ENCODE measurements at regions not wholly inside any gene's neighbourhood (a gene's known extent, or its start where the extent isn't known, plus 50 kb on each side); places are given as distances from the start of the nearest gene placed in this dataset.

- no peak for TF ChIP-seq EZH2 (IDR thresholded peaks at IDR 0.05; ENCODE audit: low read length, missing control alignments)
- TF ChIP-seq CTCF (conservative IDR thresholded peaks at IDR 0.05 in 1 of 2, IDR thresholded peaks at IDR 0.05 in 1 of 2; ENCODE audit: low read depth in 1 of 2, low read length in 2 of 2), result no peak
Observed at GRCh38 chr3:174540116-174540908, 318.8 kb upstream of the NAALADL2 start.

DNA sequence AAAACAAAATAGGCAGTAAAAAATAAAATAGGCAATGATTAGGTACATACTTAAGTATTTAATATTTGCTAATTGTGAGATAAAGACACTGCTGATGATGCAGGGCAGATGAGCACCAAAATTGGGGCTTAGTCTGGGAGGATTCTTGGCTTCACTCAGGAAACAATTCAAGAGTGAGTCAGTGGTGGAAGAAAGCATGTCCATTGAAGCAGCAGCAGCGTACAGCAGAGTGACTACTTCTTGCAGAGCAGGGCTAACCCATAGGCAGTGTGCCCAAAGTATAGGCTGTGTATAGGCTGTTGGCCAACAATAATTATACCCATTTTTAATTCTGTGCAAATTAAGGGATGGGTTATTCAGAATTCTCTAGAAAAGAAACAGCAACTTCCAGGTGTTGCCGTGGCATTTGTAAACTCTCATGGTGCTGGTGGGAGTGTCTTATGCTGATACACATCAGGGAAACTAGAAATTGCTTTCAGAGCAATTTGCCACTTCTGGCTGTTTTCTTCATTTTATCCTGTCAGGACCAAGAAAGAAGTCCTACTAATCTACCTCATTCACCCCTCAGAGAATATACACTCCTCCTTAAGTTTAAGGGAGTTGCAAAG lies 317.3 kb upstream of the NAALADL2 start:
- DNase-seq (ENCODE audit: low read depth in 2 of 2), result peak in 1 of 2 donors; percentile 45
- no peak overlapping the region for H3K4me2 ChIP-seq (ENCODE audit: extremely low read depth, insufficient read depth, low read length)

More at GRCh38 chr3:174540116-174540908, 318.8 kb upstream of the NAALADL2 start:
- no peak overlapping the region for H2AFZ ChIP-seq (ENCODE audit: low read length)
- H3K27me3 ChIP-seq (ENCODE audit: control insufficient read depth, insufficient read depth, low read length), result no peaks in the 10 kb centered on the region
- H3K9me3 ChIP-seq (ENCODE audit: control insufficient read depth, insufficient read depth, low read depth, low read length), result no peaks in the 10 kb centered on the region
- no peak overlapping the region for H3K4me3 ChIP-seq (replicated peaks in 1 of 4; ENCODE audit: control extremely low read depth in 1 of 4, insufficient read depth in 1 of 4, low read depth in 3 of 4, low read length in 4 of 4)
- H3K27ac ChIP-seq (ENCODE audit: insufficient read depth, low read length), result no peak overlapping the region
- no peaks in the 10 kb centered on the region for H3K36me3 ChIP-seq (ENCODE audit: control insufficient read depth, insufficient read depth, low read length)
- no peaks in the 10 kb centered on the region for H3K79me2 ChIP-seq (ENCODE audit: control insufficient read depth, insufficient read depth, low read length)
- no peaks in the 10 kb centered on the region for H4K20me1 ChIP-seq (ENCODE audit: control insufficient read depth, extremely low read depth, insufficient read depth, low read length)
- no peaks in the 10 kb centered on the region for H3K4me1 ChIP-seq (ENCODE audit: control insufficient read depth, extremely low read depth, insufficient read depth, low read length)
- no peak for DNase-seq (ENCODE audit: low read depth in 2 of 2)
- no peak overlapping the region for H3K4me2 ChIP-seq (ENCODE audit: extremely low read depth, insufficient read depth, low read length)
- H3K9ac ChIP-seq (ENCODE audit: insufficient read depth, low read length), result no peak overlapping the region

More for the DNA sequence above, 317.3 kb upstream of the NAALADL2 start:
- Histone ChIP-seq H2AFZ (ENCODE audit: low read length) (no peak overlapping the region), H3K9me3 (ENCODE audit: control insufficient read depth, insufficient read depth, low read depth, low read length) (no peaks in the 10 kb centered on the region), H3K4me3 (replicated peaks in 1 of 4; ENCODE audit: control extremely low read depth in 1 of 4, insufficient read depth in 1 of 4, low read depth in 3 of 4, low read length in 4 of 4) (no peak overlapping the region), H3K79me2 (ENCODE audit: control insufficient read depth, insufficient read depth, low read length) (no peaks in the 10 kb centered on the region), H3K9ac (ENCODE audit: insufficient read depth, low read length) (no peak overlapping the region), H3K27ac (ENCODE audit: insufficient read depth, low read length) (no peak overlapping the region), H4K20me1 (ENCODE audit: control insufficient read depth, extremely low read depth, insufficient read depth, low read length) (no peaks in the 10 kb centered on the region), H3K27me3 (ENCODE audit: control insufficient read depth, insufficient read depth, low read length) (no peaks in the 10 kb centered on the region), H3K36me3 (ENCODE audit: control insufficient read depth, insufficient read depth, low read length) (no peaks in the 10 kb centered on the region), H3K4me1 (ENCODE audit: control insufficient read depth, extremely low read depth, insufficient read depth, low read length) (no peaks in the 10 kb centered on the region)
- TF ChIP-seq EZH2 (IDR thresholded peaks at IDR 0.05; ENCODE audit: low read length, missing control alignments) (no peak), CTCF (conservative IDR thresholded peaks at IDR 0.05 in 1 of 2, IDR thresholded peaks at IDR 0.05 in 1 of 2; ENCODE audit: low read depth in 1 of 2, low read length in 2 of 2) (no peak)

Data from fibroblast of lung (primary cell).